Caco-2 (cell line): ENCODE measurements at regions not wholly inside any gene's neighbourhood (a gene's known extent, or its start where the extent isn't known, plus 50 kb on each side); places are given as distances from the start of the nearest gene placed in this dataset.

ENCODE experiments used
- BruUV-seq: library from RNA; stranded (reverse); fragments of 400-500 nt; replicated peaks from 2 replicates; lab custom pipeline; 2021; lab: Mats Ljungman, UMichigan
- CTCF ChIA-PET: fragments of 300-600 bp; sonication (Branson Sonifier 250); formaldehyde crosslinking; loops from one replicate; lab custom pipeline; 2022; ENCODE audit warnings: antibody characterized with exemption; lab: Charles Lee
- POLR2A ChIA-PET: fragments of 300-600 bp; sonication (Branson Sonifier 250); formaldehyde crosslinking; loops from one replicate; lab custom pipeline; 2022; ENCODE audit warnings: antibody characterized with exemption; lab: Charles Lee
- DNase-seq, 2 experiments: peaks; one replicate each; pipeline versions ENCODE4 v3.0.0 to v3.0.0-alpha.2; 2020 to 2022
- H3K27me3 ChIP-seq: replicated peaks from 2 replicates; pipeline ENCODE4 v1.6.0; 2011; ENCODE audit warnings: low read length; ENCODE audit not compliant: control insufficient read depth, insufficient read depth
- H3K36me3 ChIP-seq: 2 replicates; pipeline ENCODE4 v1.5.1; 2011; ENCODE audit warnings: low read length; ENCODE audit not compliant: control insufficient read depth, insufficient read depth
- H3K4me1 ChIP-seq: fragments of 250-450 bp; sonication (Bioruptor Pico); 2 replicates; pipeline ENCODE4 v1.5.1; 2020; ENCODE audit warnings: mild to moderate bottlenecking
- H3K4me3 ChIP-seq: 2 replicates; pipeline ENCODE4 v1.5.1; 2011; ENCODE audit warnings: low read depth, mild to moderate bottlenecking, control low read depth, low read length
- H3K9me3 ChIP-seq: fragments of 250-450 bp; sonication (Bioruptor Pico); 2 replicates; pipeline ENCODE4 v1.5.1; 2020; ENCODE audit warnings: mild to moderate bottlenecking, moderate library complexity
- H3K27ac Mint-ChIP-seq: one replicate; pipeline ENCODE4 v1.8.0; 2022; ENCODE audit warnings: mixed read lengths; ENCODE audit not compliant: unreplicated experiment
- H3K27me3 Mint-ChIP-seq: one replicate; pipeline ENCODE4 v1.8.0; 2022; ENCODE audit warnings: mixed read lengths; ENCODE audit not compliant: insufficient read depth, unreplicated experiment
- H3K36me3 Mint-ChIP-seq: one replicate; pipeline ENCODE4 v1.8.0; 2022; ENCODE audit warnings: mild to moderate bottlenecking, mixed read lengths; ENCODE audit not compliant: insufficient read depth, unreplicated experiment
- H3K4me1 Mint-ChIP-seq: one replicate; pipeline ENCODE4 v1.8.0; 2022; ENCODE audit warnings: low read depth, mixed read lengths; ENCODE audit not compliant: unreplicated experiment
- H3K4me3 Mint-ChIP-seq: one replicate; pipeline ENCODE4 v1.8.0; 2022; ENCODE audit warnings: mild to moderate bottlenecking, moderate library complexity, mixed read lengths; ENCODE audit not compliant: unreplicated experiment
- H3K9me3 Mint-ChIP-seq: one replicate; pipeline ENCODE4 v1.8.0; 2022; ENCODE audit warnings: mixed read lengths; ENCODE audit not compliant: unreplicated experiment
- CTCF ChIP-seq, 2 experiments: fragments of 200-600 bp in 1 of 2; IDR thresholded peaks; 1 replicate in 1 of 2; 2 replicates in 1 of 2; pipeline versions ENCODE4 v1.5.1 to v1.8.0; 2011 to 2022; ENCODE audit warnings: antibody characterized with exemption in 1 of 2, control low read depth in 1 of 2, inconsistent platforms in 1 of 2, low read depth in 1 of 2, low read length in 1 of 2, mild to moderate bottlenecking in 1 of 2, moderate library complexity in 1 of 2; ENCODE audit not compliant: insufficient read depth in 1 of 2, severe bottlenecking in 1 of 2, unreplicated experiment in 1 of 2
- intact Hi-C: fragments of 100-400 bp; cut with micrococcal nuclease; formaldehyde crosslinking; loops from one replicate; pipeline ENCODE4 v1.10.0; 2022; ENCODE audit not compliant: unreplicated experiment

- POLR2A ChIA-PET, result no interaction called here
Measured at GRCh38 chr5:85109616-85110015, 724.9 kb upstream of the EDIL3 start.

GRCh38 chr5:85132269-85132668, 747.6 kb upstream of the EDIL3 start:
- no peaks in the 10 kb centered on the region for H3K4me1 ChIP-seq
- ChIA-PET POLR2A (no interaction called here), CTCF (no interaction called here)
- no peaks in the 10 kb centered on the region for H3K36me3 ChIP-seq
- no peaks in the 10 kb centered on the region for H3K9me3 ChIP-seq
- Mint-ChIP-seq H3K4me1 (no peaks in the 10 kb centered on the region), H3K36me3 (no peaks in the 10 kb centered on the region), H3K27ac (no peak overlapping the region), H3K4me3 (no peak overlapping the region), H3K9me3 (no peaks in the 10 kb centered on the region), H3K27me3 (peaks cover 2% of the 10 kb centered on the region)
- H3K27me3 ChIP-seq, result no peaks in the 10 kb centered on the region
- no peak for DNase-seq
- H3K4me3 ChIP-seq, result no peak overlapping the region
- no TSS peak for BruUV-seq
- intact Hi-C loops, result no loop called here
- no peak for TF ChIP-seq CTCF (IDR thresholded peaks at IDR 0.05; ENCODE audit: insufficient read depth in 1 of 2, low read depth in 1 of 2, low read length in 1 of 2, severe bottlenecking in 1 of 2, unreplicated experiment in 1 of 2)

More at GRCh38 chr5:85109616-85110015, 724.9 kb upstream of the EDIL3 start:
- DNase-seq, result no peak
- Mint-ChIP-seq H3K27ac (no peak overlapping the region), H3K4me3 (no peak overlapping the region), H3K9me3 (no peaks in the 10 kb centered on the region), H3K36me3 (no peaks in the 10 kb centered on the region), H3K27me3 (no peaks in the 10 kb centered on the region), H3K4me1 (no peaks in the 10 kb centered on the region)
- no peak for TF ChIP-seq CTCF (IDR thresholded peaks at IDR 0.05; ENCODE audit: insufficient read depth in 1 of 2, low read depth in 1 of 2, low read length in 1 of 2, severe bottlenecking in 1 of 2, unreplicated experiment in 1 of 2)
- Histone ChIP-seq H3K4me3 (no peak overlapping the region), H3K27me3 (no peaks in the 10 kb centered on the region), H3K9me3 (no peaks in the 10 kb centered on the region), H3K4me1 (no peaks in the 10 kb centered on the region), H3K36me3 (no peaks in the 10 kb centered on the region)
- CTCF ChIA-PET, result no interaction called here
- intact Hi-C loops, result no loop called here
- no TSS peak for BruUV-seq

- Histone ChIP-seq H3K4me1 (no peaks in the 10 kb centered on the region), H3K9me3 (no peaks in the 10 kb centered on the region), H3K4me3 (no peak overlapping the region), H3K27me3 (no peaks in the 10 kb centered on the region), H3K36me3 (no peaks in the 10 kb centered on the region)
- H3K4me3 Mint-ChIP-seq, result no peak overlapping the region
- ChIA-PET CTCF (no interaction called here), POLR2A (no interaction called here)
- no peaks in the 10 kb centered on the region for H3K9me3 Mint-ChIP-seq
- TF ChIP-seq CTCF (IDR thresholded peaks at IDR 0.05; ENCODE audit: insufficient read depth in 1 of 2, low read depth in 1 of 2, low read length in 1 of 2, severe bottlenecking in 1 of 2, unreplicated experiment in 1 of 2), result no peak
- H3K27me3 Mint-ChIP-seq, result no peaks in the 10 kb centered on the region
- no peaks in the 10 kb centered on the region for H3K4me1 Mint-ChIP-seq
- no peak for DNase-seq
- BruUV-seq, result no TSS peak
- no peak overlapping the region for H3K27ac Mint-ChIP-seq
- intact Hi-C loops, result no loop called here
- H3K36me3 Mint-ChIP-seq, result no peaks in the 10 kb centered on the region
Measured at GRCh38 chr5:85140471-85140870, 755.8 kb upstream of the EDIL3 start.
